Esophagus muscularis mucosa (tissue), 4 donors: ENCODE measurements at regions not wholly inside any gene's neighbourhood (a gene's known extent, or its start where the extent isn't known, plus 50 kb on each side); places are given as distances from the start of the nearest gene placed in this dataset.
A peak's percentile ranks its signal among the peaks of the same experiment; 100 is the strongest.

ENCODE experiments used
- DNase-seq: peaks from one replicate; pipeline ENCODE4 v3.0.0-alpha.2; 2017; ENCODE audit errors: extremely low spot score
- H3K27ac ChIP-seq, 4 donors: fragments of 200-600 bp; sonication (generic); replicated peaks in 1 of 4; 1 replicate in 3 of 4; 2 replicates in 1 of 4; pipeline ENCODE4 v1.5.1; 2016 to 2019; ENCODE audit warnings: mild to moderate bottlenecking in 1 of 4
- H3K27me3 ChIP-seq, 4 donors: fragments of 200-600 bp; sonication (generic); one replicate each; pipeline versions ENCODE4 v1.5.1 to v1.6.0; 2016 to 2019
- H3K36me3 ChIP-seq, 4 donors: fragments of 200-600 bp; sonication (generic); one replicate each; pipeline ENCODE4 v1.5.1; 2016 to 2019
- H3K4me1 ChIP-seq, 4 donors: fragments of 200-600 bp; sonication (generic); one replicate each; pipeline ENCODE4 v1.5.1; 2016 to 2019
- H3K4me3 ChIP-seq, 4 donors: fragments of 200-600 bp; sonication (generic); 1 replicate in 2 of 4; 2 replicates in 2 of 4; pipeline ENCODE4 v1.5.1; 2016 to 2019; ENCODE audit warnings: mild to moderate bottlenecking in 4 of 4, moderate library complexity in 1 of 4
- H3K9me3 ChIP-seq, 4 donors: fragments of 200-600 bp; sonication (generic); 1 replicate in 3 of 4; 2 replicates in 1 of 4; pipeline ENCODE4 v1.5.1; 2016 to 2019
- CTCF ChIP-seq, 3 experiments: fragments of 200-600 bp in 2 of 3; fragments of 450-650 bp in 1 of 3; sonication (generic) in 2 of 3; IDR thresholded peaks; one replicate each; pipeline ENCODE4 v1.5.1; 2017 to 2019; ENCODE audit warnings: antibody characterized with exemption in 3 of 3, mild to moderate bottlenecking in 2 of 3, moderate library complexity in 1 of 3
- EP300 ChIP-seq: sonication (generic); formaldehyde crosslinking; IDR thresholded peaks from one replicate; pipeline ENCODE4 v1.6.1; 2017; ENCODE audit warnings: antibody characterized with exemption
- POLR2A ChIP-seq: fragments of 450-650 bp; IDR thresholded peaks from one replicate; pipeline ENCODE4 v1.6.1; 2017; ENCODE audit warnings: antibody characterized with exemption, moderate library complexity, mild to moderate bottlenecking, low read depth
- POLR2AphosphoS5 ChIP-seq, 2 donors: sonication (generic); formaldehyde crosslinking; IDR thresholded peaks; one replicate each; pipeline ENCODE4 v1.6.1; 2017; ENCODE audit warnings: antibody characterized with exemption in 2 of 2
- WGBS: methylation state at CpG from one replicate; pipeline ENCODE4 v1.1.5; 2018; 5-methylcytosine and 5-hydroxymethylcytosine counted together
- intact Hi-C: fragments of 100-400 bp; cut with DNase I; formaldehyde crosslinking; loops from one replicate; pipeline ENCODE4 v1.15.1; 2023

GRCh38 chr1:221148660-221149059, 269.4 kb downstream of the HLX start:
- Histone ChIP-seq H3K4me3 (no peak overlapping the region), H3K9me3 (no peaks in the 10 kb centered on the region), H3K27me3 (no peaks in the 10 kb centered on the region), H3K27ac (peak overlapping the region in 2 of 4 donors; percentile 26 to 53), H3K36me3 (no peaks in the 10 kb centered on the region), H3K4me1 (peaks cover 0 to 7% (median 5%) of the 10 kb centered on the region in 4 donors)
- WGBS = 67% methylated on average over 4 of the region's 4 CpGs
- no peak for TF ChIP-seq CTCF (IDR thresholded peaks at IDR 0.05)
- no peak for TF ChIP-seq POLR2AphosphoS5 (IDR thresholded peaks at IDR 0.05)
- TF ChIP-seq EP300 = no peak
- no peak for TF ChIP-seq POLR2A
- intact Hi-C loops = no loop called here
- no peak for DNase-seq

GRCh38 chr1:221149111-221149510, 269.9 kb downstream of the HLX start:
- intact Hi-C loops = no loop called here
- DNase-seq = no peak
- Histone ChIP-seq H3K27ac (peak overlapping the region in 2 of 4 donors; percentile 26 to 53), H3K9me3 (no peaks in the 10 kb centered on the region), H3K4me1 (peaks cover 0 to 7% (median 5%) of the 10 kb centered on the region in 4 donors), H3K36me3 (no peaks in the 10 kb centered on the region), H3K27me3 (no peaks in the 10 kb centered on the region), H3K4me3 (no peak overlapping the region)
- TF ChIP-seq POLR2A (no peak), CTCF (IDR thresholded peaks at IDR 0.05) (no peak), POLR2AphosphoS5 (IDR thresholded peaks at IDR 0.05) (no peak), EP300 (no peak)
- WGBS = 49% methylated on average over 4 of the region's 4 CpGs

- intact Hi-C loops = no loop called here
- H3K27ac ChIP-seq = peak overlapping the region in 1 of 4 donors; percentile 26
- no peaks in the 10 kb centered on the region for H3K36me3 ChIP-seq
- H3K27me3 ChIP-seq = no peaks in the 10 kb centered on the region
- 71% methylated on average over 1 of the region's 1 CpG for WGBS
- H3K4me1 ChIP-seq = peaks cover 0 to 7% (median 5%) of the 10 kb centered on the region in 4 donors
- H3K4me3 ChIP-seq = no peak overlapping the region
- H3K9me3 ChIP-seq = no peaks in the 10 kb centered on the region
- no peak for TF ChIP-seq EP300
- TF ChIP-seq POLR2A = no peak
- no peak for TF ChIP-seq POLR2AphosphoS5 (IDR thresholded peaks at IDR 0.05)
- no peak for TF ChIP-seq CTCF (IDR thresholded peaks at IDR 0.05)
- DNase-seq = no peak
Measured at GRCh38 chr1:221149555-221150075, 270.4 kb downstream of the HLX start.

- Histone ChIP-seq H3K27me3 (no peaks in the 10 kb centered on the region), H3K27ac (no peak overlapping the region), H3K4me3 (no peak overlapping the region), H3K9me3 (no peaks in the 10 kb centered on the region), H3K4me1 (peaks cover 0 to 7% (median 5%) of the 10 kb centered on the region in 4 donors), H3K36me3 (no peaks in the 10 kb centered on the region)
- DNase-seq = no peak
- intact Hi-C loops = no loop called here
- TF ChIP-seq CTCF (IDR thresholded peaks at IDR 0.05) (no peak), POLR2AphosphoS5 (IDR thresholded peaks at IDR 0.05) (no peak), POLR2A (no peak)
Measured at GRCh38 chr1:221150996-221151395, 271.8 kb downstream of the HLX start.

GRCh38 chr1:221154932-221155331, 275.7 kb downstream of the HLX start:
- Histone ChIP-seq H3K4me1 (no peaks in the 10 kb centered on the region), H3K36me3 (no peaks in the 10 kb centered on the region), H3K9me3 (no peaks in the 10 kb centered on the region), H3K27me3 (no peaks in the 10 kb centered on the region), H3K4me3 (no peak overlapping the region), H3K27ac (no peak overlapping the region)
- 57% methylated on average over 1 of the region's 1 CpG for WGBS
- no peak for DNase-seq
- intact Hi-C loops = no loop called here
- TF ChIP-seq POLR2AphosphoS5 (IDR thresholded peaks at IDR 0.05) = no peak
- TF ChIP-seq POLR2A = no peak
- TF ChIP-seq CTCF (IDR thresholded peaks at IDR 0.05) = no peak
- TF ChIP-seq EP300 = no peak
